Activated naive CD4-positive, alpha-beta T cell treated with anti-CD3 and anti-CD28 coated beads, Interleukin-2, amount 10 ng/mL, durations not matched to agents 7 days and 5 days (primary cell): ENCODE measurements at regions not wholly inside any gene's neighbourhood (a gene's known extent, or its start where the extent isn't known, plus 50 kb on each side); places are given as distances from the start of the nearest gene placed in this dataset.

Experiments
- CTCF ChIA-PET: fragments of 350-600 bp; sonication (Branson Sonifier 250); formaldehyde crosslinking; loops from one replicate; lab custom pipeline; 2021; ENCODE audit warnings: antibody characterized with exemption; lab: Charles Lee
- DNase-seq: peaks from one replicate; pipeline ENCODE4 v3.0.0-alpha.2; 2020
- H3K27ac Mint-ChIP-seq: one replicate; pipeline ENCODE4 v1.8.0; 2021; ENCODE audit warnings: mild to moderate bottlenecking, moderate library complexity, mixed read lengths
- H3K27me3 Mint-ChIP-seq: one replicate; pipeline ENCODE4 v1.8.0; 2021; ENCODE audit warnings: mild to moderate bottlenecking, mixed read lengths
- H3K36me3 Mint-ChIP-seq: one replicate; pipeline ENCODE4 v1.8.0; 2021; ENCODE audit warnings: mixed read lengths
- H3K4me1 Mint-ChIP-seq: one replicate; pipeline ENCODE4 v1.8.0; 2021; ENCODE audit warnings: mixed read lengths
- H3K4me3 Mint-ChIP-seq: one replicate; pipeline ENCODE4 v1.8.0; 2021; ENCODE audit warnings: mild to moderate bottlenecking, moderate library complexity, mixed read lengths
- H3K9me3 Mint-ChIP-seq: one replicate; pipeline ENCODE4 v1.8.0; 2021; ENCODE audit warnings: mixed read lengths

DNA sequence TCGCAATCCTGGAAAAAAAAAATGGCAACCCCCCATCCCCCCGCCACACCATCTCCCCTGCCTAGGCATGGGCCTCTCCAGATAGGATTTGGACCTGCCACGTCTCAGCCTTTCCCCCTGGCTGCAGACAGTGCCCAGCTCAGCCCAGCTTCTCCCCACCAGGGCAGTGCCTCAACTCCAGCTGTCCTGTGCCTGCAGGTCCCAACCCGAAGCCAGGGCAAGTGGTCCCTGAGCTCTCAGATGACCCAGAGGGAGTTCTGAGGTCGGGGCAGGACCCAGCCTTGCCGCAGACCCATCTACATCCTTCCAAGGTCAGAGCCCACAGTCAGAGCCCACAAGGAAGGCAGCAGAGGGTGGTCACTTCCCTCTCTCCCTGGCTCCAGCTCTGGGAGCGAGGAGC, 86.7 kb upstream of the POU3F1 start:
- no peak for DNase-seq
- CTCF ChIA-PET, result no interaction called here
- Mint-ChIP-seq H3K27me3 (peaks cover 77% of the 10 kb centered on the region), H3K36me3 (no peaks in the 10 kb centered on the region), H3K27ac (no peak overlapping the region), H3K4me1 (no peaks in the 10 kb centered on the region), H3K4me3 (no peak overlapping the region), H3K9me3 (no peaks in the 10 kb centered on the region)

GRCh38 chr1:38132681-38133080, 86.1 kb upstream of the POU3F1 start:
- H3K36me3 Mint-ChIP-seq, result no peaks in the 10 kb centered on the region
- peaks cover 72% of the 10 kb centered on the region for H3K27me3 Mint-ChIP-seq
- no peaks in the 10 kb centered on the region for H3K9me3 Mint-ChIP-seq
- CTCF ChIA-PET, result no interaction called here
- DNase-seq, result no peak
- H3K4me1 Mint-ChIP-seq, result no peaks in the 10 kb centered on the region
- no peak overlapping the region for H3K27ac Mint-ChIP-seq
- no peak overlapping the region for H3K4me3 Mint-ChIP-seq

- no peaks in the 10 kb centered on the region for H3K4me1 Mint-ChIP-seq
- no peak overlapping the region for H3K27ac Mint-ChIP-seq
- no peaks in the 10 kb centered on the region for H3K9me3 Mint-ChIP-seq
- no peak for DNase-seq
- CTCF ChIA-PET, result no interaction called here
- peaks cover 56% of the 10 kb centered on the region for H3K27me3 Mint-ChIP-seq
- no peak overlapping the region for H3K4me3 Mint-ChIP-seq
- no peaks in the 10 kb centered on the region for H3K36me3 Mint-ChIP-seq
These were observed 84.5 kb upstream of the POU3F1 start for GRCh38 chr1:38131024-38131585.

DNA sequence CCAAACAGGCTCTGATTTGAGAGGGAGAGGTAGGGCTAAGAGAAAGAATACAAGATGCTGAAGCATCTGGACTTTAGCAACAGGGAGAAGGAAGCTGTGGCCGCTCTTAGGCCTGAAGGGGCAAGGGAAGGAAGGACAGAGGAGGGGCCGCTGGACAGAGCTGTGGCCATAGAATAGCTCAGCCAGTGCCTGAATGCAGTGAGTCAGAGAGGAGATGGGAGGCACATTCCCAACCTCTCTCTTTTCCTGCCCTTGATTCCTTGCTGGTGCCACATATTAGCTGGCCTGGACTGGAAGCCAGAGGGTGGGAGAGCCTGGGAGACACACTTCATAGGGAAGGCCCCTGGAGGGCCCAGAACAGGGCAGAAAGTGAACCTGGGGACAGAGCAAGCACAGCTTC, 83.4 kb upstream of the POU3F1 start:
- H3K27me3 Mint-ChIP-seq, result peaks cover 45% of the 10 kb centered on the region
- H3K4me3 Mint-ChIP-seq, result no peak overlapping the region
- no peak overlapping the region for H3K27ac Mint-ChIP-seq
- H3K4me1 Mint-ChIP-seq, result no peaks in the 10 kb centered on the region
- CTCF ChIA-PET, result no interaction called here
- no peaks in the 10 kb centered on the region for H3K9me3 Mint-ChIP-seq
- H3K36me3 Mint-ChIP-seq, result no peaks in the 10 kb centered on the region
- no peak for DNase-seq

DNA sequence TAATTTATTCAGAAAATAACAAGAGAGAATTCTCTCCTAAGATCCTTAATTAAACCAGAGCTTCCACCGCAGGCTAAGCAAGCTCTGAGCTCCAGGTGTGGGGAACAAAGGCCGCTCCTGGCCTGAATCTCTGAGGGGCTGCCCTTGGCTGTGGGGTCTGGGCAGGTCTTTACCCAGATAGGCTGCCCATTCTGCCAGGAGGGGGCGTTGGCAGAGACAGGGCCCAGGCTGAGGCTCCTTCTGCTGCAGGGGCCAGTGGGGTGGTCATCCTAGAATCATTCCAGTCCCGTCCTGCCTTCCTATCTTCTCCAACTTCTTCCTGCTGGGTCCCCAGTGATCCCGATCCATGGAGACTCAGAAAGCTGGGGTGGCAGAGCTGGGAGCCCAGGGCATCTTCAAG, 82.9 kb upstream of the POU3F1 start:
- H3K4me1 Mint-ChIP-seq, result no peaks in the 10 kb centered on the region
- H3K9me3 Mint-ChIP-seq, result no peaks in the 10 kb centered on the region
- no peak overlapping the region for H3K4me3 Mint-ChIP-seq
- CTCF ChIA-PET, result no interaction called here
- no peak overlapping the region for H3K27ac Mint-ChIP-seq
- no peak for DNase-seq
- H3K27me3 Mint-ChIP-seq, result peaks cover 40% of the 10 kb centered on the region
- no peaks in the 10 kb centered on the region for H3K36me3 Mint-ChIP-seq

DNA sequence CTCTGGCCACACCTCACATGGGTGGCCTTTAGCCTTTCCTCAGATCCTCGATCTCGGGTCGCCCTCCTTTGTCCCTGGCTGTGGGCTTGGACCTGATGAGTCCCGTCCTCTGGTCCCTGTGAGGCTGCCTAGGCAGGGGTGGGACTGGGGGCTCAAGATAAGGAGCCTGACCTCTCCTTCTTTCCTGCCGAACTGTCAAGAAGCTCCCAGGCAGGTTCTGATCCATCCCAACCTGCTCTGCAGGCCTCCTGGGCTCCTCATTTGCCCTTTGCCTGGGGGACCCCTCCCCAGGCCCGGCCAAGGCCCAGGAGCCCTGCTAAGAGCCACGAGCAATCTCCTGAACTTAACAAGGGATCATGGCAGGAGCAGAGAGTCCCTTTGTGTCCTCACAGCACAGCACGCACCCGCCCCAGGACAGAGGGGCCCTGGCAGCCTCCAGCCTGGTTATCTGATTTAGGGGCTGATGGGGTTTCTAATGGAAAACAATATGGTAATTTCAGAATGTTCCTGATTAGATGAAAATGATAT, 82.4 kb upstream of the POU3F1 start:
- Mint-ChIP-seq H3K36me3 (no peaks in the 10 kb centered on the region), H3K4me1 (no peaks in the 10 kb centered on the region), H3K27ac (no peak overlapping the region), H3K9me3 (no peaks in the 10 kb centered on the region), H3K27me3 (peaks cover 35% of the 10 kb centered on the region), H3K4me3 (no peak overlapping the region)
- DNase-seq, result no peak
- CTCF ChIA-PET, result no interaction called here

DNA sequence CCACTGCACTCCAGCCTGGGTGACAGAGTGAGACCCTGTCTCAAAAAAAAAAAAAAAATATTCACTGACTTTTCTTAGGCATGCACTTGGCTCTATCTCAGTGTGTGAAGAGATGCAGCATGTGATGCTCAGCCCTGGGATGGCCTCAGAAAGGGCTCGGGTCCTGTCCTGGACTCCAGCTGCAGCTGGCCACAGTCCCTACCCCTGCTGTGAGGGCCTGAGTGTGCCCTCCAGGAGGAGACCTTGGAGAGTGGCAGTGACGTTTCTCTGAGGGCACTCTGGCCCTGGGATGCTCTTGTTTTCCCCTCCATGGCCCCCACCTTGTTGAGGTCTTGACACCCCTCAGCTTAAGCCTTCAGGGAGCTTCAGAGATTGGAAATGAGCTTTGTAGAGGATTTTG, 81.9 kb upstream of the POU3F1 start:
- peaks cover 30% of the 10 kb centered on the region for H3K27me3 Mint-ChIP-seq
- no peaks in the 10 kb centered on the region for H3K36me3 Mint-ChIP-seq
- no peak for DNase-seq
- CTCF ChIA-PET, result no interaction called here
- H3K4me3 Mint-ChIP-seq, result no peak overlapping the region
- H3K27ac Mint-ChIP-seq, result no peak overlapping the region
- no peaks in the 10 kb centered on the region for H3K4me1 Mint-ChIP-seq
- H3K9me3 Mint-ChIP-seq, result no peaks in the 10 kb centered on the region

DNA sequence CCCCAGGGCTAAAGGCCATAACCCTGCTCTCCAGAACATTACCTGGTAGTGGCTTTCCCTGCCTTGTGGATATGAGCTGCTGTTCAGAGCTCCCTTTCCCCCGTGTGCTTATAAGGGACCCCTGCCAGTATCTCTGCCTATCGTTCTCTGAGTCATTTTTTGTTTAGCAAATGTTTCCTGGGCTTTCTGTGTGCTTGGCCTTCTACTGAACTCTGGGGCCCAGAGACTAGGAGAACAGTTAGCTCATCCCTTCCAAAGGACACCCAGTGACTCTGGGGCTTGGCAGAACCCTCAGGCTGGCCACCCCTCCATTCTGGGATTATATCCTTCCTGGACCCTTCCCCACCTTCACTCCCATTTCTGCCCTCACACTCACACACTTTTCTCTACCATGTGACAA, 80.8 kb upstream of the POU3F1 start:
- Mint-ChIP-seq H3K9me3 (no peaks in the 10 kb centered on the region), H3K36me3 (no peaks in the 10 kb centered on the region), H3K4me1 (no peaks in the 10 kb centered on the region), H3K27me3 (peaks cover 19% of the 10 kb centered on the region), H3K4me3 (no peak overlapping the region), H3K27ac (no peak overlapping the region)
- CTCF ChIA-PET, result no interaction called here
- DNase-seq, result no peak

GRCh38 chr1:38126970-38127369, 80.4 kb upstream of the POU3F1 start:
- H3K4me3 Mint-ChIP-seq, result no peak overlapping the region
- no peak for DNase-seq
- no peaks in the 10 kb centered on the region for H3K36me3 Mint-ChIP-seq
- CTCF ChIA-PET, result no interaction called here
- no peaks in the 10 kb centered on the region for H3K4me1 Mint-ChIP-seq
- no peaks in the 10 kb centered on the region for H3K9me3 Mint-ChIP-seq
- H3K27ac Mint-ChIP-seq, result no peak overlapping the region
- H3K27me3 Mint-ChIP-seq, result peaks cover 15% of the 10 kb centered on the region

GRCh38 chr1:38125837-38126520, 79.4 kb upstream of the POU3F1 start:
- CTCF ChIA-PET, result no interaction called here
- H3K4me1 Mint-ChIP-seq, result no peaks in the 10 kb centered on the region

GRCh38 chr1:38125016-38125415, 78.4 kb upstream of the POU3F1 start:
- no peaks in the 10 kb centered on the region for H3K27me3 Mint-ChIP-seq
- no peak overlapping the region for H3K27ac Mint-ChIP-seq
- H3K4me1 Mint-ChIP-seq, result no peaks in the 10 kb centered on the region
- no peaks in the 10 kb centered on the region for H3K36me3 Mint-ChIP-seq
- DNase-seq, result no peak
- CTCF ChIA-PET, result no interaction called here
- H3K9me3 Mint-ChIP-seq, result no peaks in the 10 kb centered on the region
- no peak overlapping the region for H3K4me3 Mint-ChIP-seq

More at GRCh38 chr1:38125837-38126520, 79.4 kb upstream of the POU3F1 start:
- no peak for DNase-seq
- H3K36me3 Mint-ChIP-seq, result no peaks in the 10 kb centered on the region
- no peak overlapping the region for H3K4me3 Mint-ChIP-seq
- peaks cover 7% of the 10 kb centered on the region for H3K27me3 Mint-ChIP-seq
- no peaks in the 10 kb centered on the region for H3K9me3 Mint-ChIP-seq
- H3K27ac Mint-ChIP-seq, result no peak overlapping the region

- no peak for DNase-seq
- H3K27ac Mint-ChIP-seq, result no peak overlapping the region
- peaks cover 3% of the 10 kb centered on the region for H3K27me3 Mint-ChIP-seq
- H3K36me3 Mint-ChIP-seq, result no peaks in the 10 kb centered on the region
- CTCF ChIA-PET, result no interaction called here
- H3K4me1 Mint-ChIP-seq, result no peaks in the 10 kb centered on the region
- H3K9me3 Mint-ChIP-seq, result no peaks in the 10 kb centered on the region
- H3K4me3 Mint-ChIP-seq, result no peak overlapping the region
These were observed 77.0 kb upstream of the POU3F1 start for GRCh38 chr1:38123356-38124135.

- Mint-ChIP-seq H3K27ac (no peak overlapping the region), H3K36me3 (no peaks in the 10 kb centered on the region), H3K9me3 (no peaks in the 10 kb centered on the region), H3K4me3 (no peak overlapping the region), H3K27me3 (peaks cover 3% of the 10 kb centered on the region), H3K4me1 (no peaks in the 10 kb centered on the region)
- DNase-seq, result no peak
- CTCF ChIA-PET, result no interaction called here
These were observed 74.7 kb upstream of the POU3F1 start for GRCh38 chr1:38121231-38121680.

GRCh38 chr1:38120552-38121230, 74.1 kb upstream of the POU3F1 start:
- no peak overlapping the region for H3K27ac Mint-ChIP-seq
- DNase-seq, result no peak
- H3K27me3 Mint-ChIP-seq, result peaks cover 3% of the 10 kb centered on the region
- CTCF ChIA-PET, result no interaction called here
- H3K36me3 Mint-ChIP-seq, result no peaks in the 10 kb centered on the region
- no peaks in the 10 kb centered on the region for H3K4me1 Mint-ChIP-seq
- no peak overlapping the region for H3K4me3 Mint-ChIP-seq
- no peaks in the 10 kb centered on the region for H3K9me3 Mint-ChIP-seq
